Breast epithelium (tissue), 4 donors: ENCODE measurements at regions not wholly inside any gene's neighbourhood (a gene's known extent, or its start where the extent isn't known, plus 50 kb on each side); places are given as distances from the start of the nearest gene placed in this dataset.
A peak's percentile ranks its signal among the peaks of the same experiment; 100 is the strongest.

Source experiments
- DNase-seq, 2 donors: peaks; one replicate each; pipeline ENCODE4 v3.0.0-alpha.2; 2019; ENCODE audit warnings: low spot score in 2 of 2
- H3K27ac ChIP-seq, 2 donors: fragments of 200-600 bp; sonication (generic) in 1 of 2; one replicate each; pipeline ENCODE4 v1.5.1; 2016 to 2019; ENCODE audit warnings: mild to moderate bottlenecking in 1 of 2
- H3K27me3 ChIP-seq, 2 donors: fragments of 200-600 bp; sonication (generic) in 1 of 2; one replicate each; pipeline versions ENCODE4 v1.5.1 to v1.6.0; 2017 to 2019; ENCODE audit warnings: control low read depth in 1 of 2, mild to moderate bottlenecking in 1 of 2
- H3K36me3 ChIP-seq: fragments of 200-600 bp; one replicate; pipeline ENCODE4 v1.5.1; 2019
- H3K4me1 ChIP-seq, 2 donors: fragments of 200-600 bp; sonication (generic); one replicate each; pipeline ENCODE4 v1.5.1; 2016 to 2019; ENCODE audit warnings: control low read depth in 1 of 2
- H3K4me3 ChIP-seq, 3 donors: fragments of 200-600 bp; sonication (generic); 1 replicate in 2 of 3; 2 replicates in 1 of 3; pipeline ENCODE4 v1.5.1; 2016 to 2019; ENCODE audit warnings: mild to moderate bottlenecking in 3 of 3, moderate library complexity in 2 of 3
- H3K9me3 ChIP-seq, 2 donors: fragments of 200-600 bp; sonication (generic) in 1 of 2; one replicate each; pipeline ENCODE4 v1.5.1; 2016 to 2019; ENCODE audit warnings: control low read depth in 1 of 2
- CTCF ChIP-seq, 3 donors: fragments of 450-650 bp; IDR thresholded peaks; one replicate each; pipeline ENCODE4 v1.5.1; 2016 to 2017; ENCODE audit warnings: antibody characterized with exemption in 3 of 3, mild to moderate bottlenecking in 3 of 3, moderate library complexity in 3 of 3
- POLR2A ChIP-seq: fragments of 450-650 bp; IDR thresholded peaks from one replicate; pipeline ENCODE4 v1.6.1; 2016; ENCODE audit warnings: antibody characterized with exemption, mild to moderate bottlenecking, moderate library complexity
- POLR2AphosphoS5 ChIP-seq, 3 donors: sonication (generic); formaldehyde crosslinking; IDR thresholded peaks; one replicate each; pipeline ENCODE4 v1.6.1; 2017; ENCODE audit warnings: antibody characterized with exemption in 3 of 3
- intact Hi-C: fragments of 100-400 bp; cut with DNase I; formaldehyde crosslinking; loops from one replicate; pipeline ENCODE4 v1.15.1; 2023; ENCODE audit warnings: low total_unique reads

GRCh38 chr10:4503076-4503475 lies 322.9 kb upstream of the AKR1E2 start:
- no peaks in the 10 kb centered on the region for H3K27me3 ChIP-seq
- no peaks in the 10 kb centered on the region for H3K9me3 ChIP-seq
- TF ChIP-seq POLR2AphosphoS5 (IDR thresholded peaks at IDR 0.05) (no peak), POLR2A (no peak), CTCF (IDR thresholded peaks at IDR 0.05) (no peak)
- no peaks in the 10 kb centered on the region for H3K4me1 ChIP-seq
- no peaks in the 10 kb centered on the region for H3K36me3 ChIP-seq
- no peak for DNase-seq
- no peak overlapping the region for H3K4me3 ChIP-seq
- H3K27ac ChIP-seq = no peak overlapping the region
- intact Hi-C loops = no loop called here

DNA sequence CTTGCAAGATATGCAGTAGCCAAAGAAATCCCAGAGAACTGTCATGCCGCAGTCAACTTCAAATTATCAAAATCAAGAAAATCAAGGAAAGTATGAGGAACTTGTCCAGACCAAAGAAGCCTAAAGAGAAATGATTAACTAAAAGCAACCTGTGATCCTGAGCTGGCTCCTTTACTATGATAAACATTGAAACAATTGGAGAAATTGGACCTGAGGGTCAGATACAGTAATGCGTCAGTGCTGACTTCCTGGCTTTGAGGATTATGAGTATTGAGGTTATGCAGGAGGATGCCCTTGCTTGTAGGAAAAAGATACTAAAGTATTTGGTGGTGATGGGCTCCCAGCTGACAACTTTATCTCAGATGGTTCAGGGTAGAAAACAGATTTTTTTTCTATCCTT lies 324.7 kb upstream of the AKR1E2 start:
- H3K4me1 ChIP-seq = no peaks in the 10 kb centered on the region
- no peaks in the 10 kb centered on the region for H3K27me3 ChIP-seq
- no peak overlapping the region for H3K4me3 ChIP-seq
- intact Hi-C loops = no loop called here
- no peaks in the 10 kb centered on the region for H3K9me3 ChIP-seq
- TF ChIP-seq CTCF (IDR thresholded peaks at IDR 0.05) = no peak
- TF ChIP-seq POLR2A = no peak
- no peak for TF ChIP-seq POLR2AphosphoS5 (IDR thresholded peaks at IDR 0.05)
- no peak overlapping the region for H3K27ac ChIP-seq
- H3K36me3 ChIP-seq = no peaks in the 10 kb centered on the region
- no peak for DNase-seq

- Histone ChIP-seq H3K9me3 (no peaks in the 10 kb centered on the region), H3K36me3 (no peaks in the 10 kb centered on the region), H3K27me3 (no peaks in the 10 kb centered on the region), H3K4me3 (no peak overlapping the region), H3K4me1 (no peaks in the 10 kb centered on the region), H3K27ac (peak overlapping the region; percentile 60 to 88)
- TF ChIP-seq POLR2AphosphoS5 (IDR thresholded peaks at IDR 0.05) (no peak), CTCF (IDR thresholded peaks at IDR 0.05) (no peak), POLR2A (no peak)
- no peak for DNase-seq
- intact Hi-C loops = no loop called here
Observed at GRCh38 chr10:4498711-4499251, 327.2 kb upstream of the AKR1E2 start.

GRCh38 chr10:4494551-4494950 lies 331.5 kb upstream of the AKR1E2 start:
- TF ChIP-seq POLR2AphosphoS5 (IDR thresholded peaks at IDR 0.05) = no peak
- TF ChIP-seq POLR2A = no peak
- no peak for TF ChIP-seq CTCF (IDR thresholded peaks at IDR 0.05)
- Histone ChIP-seq H3K27me3 (no peaks in the 10 kb centered on the region), H3K4me1 (no peaks in the 10 kb centered on the region), H3K27ac (no peak overlapping the region), H3K9me3 (no peaks in the 10 kb centered on the region), H3K4me3 (no peak overlapping the region), H3K36me3 (no peaks in the 10 kb centered on the region)
- no peak for DNase-seq
- intact Hi-C loops = no loop called here

DNA sequence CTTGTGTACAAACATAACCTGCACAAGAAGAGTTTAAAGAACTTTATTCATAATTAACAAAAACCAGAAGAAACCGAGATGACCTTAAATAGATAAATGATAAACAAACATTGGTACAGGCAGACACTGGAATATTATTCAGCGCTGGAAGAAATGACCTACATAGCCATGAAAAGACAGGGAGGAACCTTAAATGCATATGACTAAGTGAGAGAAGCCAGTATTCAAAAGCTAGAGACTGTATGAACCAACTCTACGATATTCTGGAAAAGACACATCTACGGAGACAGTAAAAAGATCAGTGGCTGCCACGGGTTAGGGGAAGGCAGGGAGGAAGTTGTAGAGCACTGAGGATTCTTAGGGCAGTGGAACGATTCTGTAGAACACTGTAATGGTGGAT lies 333.8 kb upstream of the AKR1E2 start:
- intact Hi-C loops = no loop called here
- no peak overlapping the region for H3K27ac ChIP-seq
- no peaks in the 10 kb centered on the region for H3K4me1 ChIP-seq
- TF ChIP-seq POLR2A (no peak), CTCF (IDR thresholded peaks at IDR 0.05) (no peak), POLR2AphosphoS5 (IDR thresholded peaks at IDR 0.05) (no peak)
- DNase-seq = no peak
- no peaks in the 10 kb centered on the region for H3K27me3 ChIP-seq
- H3K9me3 ChIP-seq = no peaks in the 10 kb centered on the region
- no peak overlapping the region for H3K4me3 ChIP-seq
- H3K36me3 ChIP-seq = no peaks in the 10 kb centered on the region
